GM10266 (cell line): ENCODE measurements at regions not wholly inside any gene's neighbourhood (a gene's known extent, or its start where the extent isn't known, plus 50 kb on each side); places are given as distances from the start of the nearest gene placed in this dataset.

ENCODE experiments used
- DNase-seq: peaks from one replicate; pipeline ENCODE4 v3.0.0; 2012; ENCODE audit errors: extremely low spot score
- CTCF ChIP-seq: IDR thresholded peaks from 2 replicates; pipeline ENCODE4 v1.5.1; 2012; ENCODE audit warnings: mild to moderate bottlenecking, low read depth; ENCODE audit not compliant: control insufficient read depth, insufficient read depth; ENCODE audit errors: missing control alignments

GRCh38 chr10:84087202-84087601 lies 52.1 kb upstream of the GHITM start:
- DNase-seq = no peak
- no peak for TF ChIP-seq CTCF

- DNase-seq = no peak
- no peak for TF ChIP-seq CTCF
These were observed 50.7 kb upstream of the GHITM start for GRCh38 chr10:84088626-84089025.

GRCh38 chr10:84089162-84089561 lies 50.1 kb upstream of the GHITM start:
- TF ChIP-seq CTCF = no peak

More at GRCh38 chr10:84089162-84089561, 50.1 kb upstream of the GHITM start:
- DNase-seq = no peak
